Keratinocyte (primary cell): ENCODE measurements at regions not wholly inside any gene's neighbourhood (a gene's known extent, or its start where the extent isn't known, plus 50 kb on each side); places are given as distances from the start of the nearest gene placed in this dataset.
A peak's percentile ranks its signal among the peaks of the same experiment; 100 is the strongest.

Source experiments
- DNase-seq: peaks from one replicate; pipeline ENCODE4 v3.0.0-alpha.2; 2011; ENCODE audit warnings: low read depth, missing footprints, low spot score
- FAIRE-seq: peaks from 2 replicates; lab custom pipeline; 2011; peaks lifted over from hg19 to GRCh38; lab: Jason Lieb, UNC
- H2AFZ ChIP-seq: 2 replicates; pipeline ENCODE4 v1.6.0; 2012; ENCODE audit warnings: low read length, control low read depth, inconsistent platforms; ENCODE audit not compliant: control insufficient read depth
- H3K27ac ChIP-seq: 2 replicates; pipeline ENCODE4 v1.5.1; 2011; ENCODE audit warnings: low read length; ENCODE audit not compliant: control insufficient read depth, insufficient read depth
- H3K27me3 ChIP-seq: 3 replicates; pipeline ENCODE4 v1.6.0; 2011; ENCODE audit warnings: low read length; ENCODE audit not compliant: control insufficient read depth, insufficient read depth; ENCODE audit errors: extremely low read depth
- H3K36me3 ChIP-seq, 2 experiments: 2 replicates in 1 of 2; 3 replicates in 1 of 2; pipeline ENCODE4 v1.5.1; 2011; ENCODE audit warnings: low read length in 2 of 2, mild to moderate bottlenecking in 1 of 2; ENCODE audit not compliant: control insufficient read depth in 2 of 2, insufficient read depth in 2 of 2; ENCODE audit errors: extremely low read depth in 1 of 2
- H3K4me1 ChIP-seq: 3 replicates; pipeline ENCODE4 v1.5.1; 2011; ENCODE audit warnings: low read length; ENCODE audit not compliant: control insufficient read depth, insufficient read depth; ENCODE audit errors: extremely low read depth
- H3K4me2 ChIP-seq: 3 replicates; pipeline ENCODE4 v1.6.0; 2011; ENCODE audit warnings: low read depth, low read length; ENCODE audit not compliant: control insufficient read depth, insufficient read depth; ENCODE audit errors: extremely low read depth
- H3K4me3 ChIP-seq, 3 experiments: fragments of 200-600 bp in 1 of 3; sonication (generic) in 1 of 3; 2 replicates in 2 of 3; 3 replicates in 1 of 3; pipeline ENCODE4 v1.5.1; 2011 to 2016; ENCODE audit warnings: low read length in 3 of 3, mild to moderate bottlenecking in 3 of 3, control low read depth in 2 of 3, inconsistent platforms in 1 of 3, low read depth in 1 of 3, mixed read lengths in 1 of 3, mixed run types in 1 of 3, moderate library complexity in 1 of 3; ENCODE audit not compliant: control insufficient read depth in 2 of 3, insufficient read depth in 2 of 3; ENCODE audit errors: extremely low read depth in 1 of 3
- H3K79me2 ChIP-seq: 2 replicates; pipeline ENCODE4 v1.6.0; 2012; ENCODE audit warnings: low read length; ENCODE audit not compliant: control insufficient read depth, insufficient read depth
- H3K9ac ChIP-seq: 3 replicates; pipeline ENCODE4 v1.6.0; 2011; ENCODE audit warnings: low read length; ENCODE audit not compliant: control insufficient read depth, insufficient read depth; ENCODE audit errors: extremely low read depth
- H3K9me1 ChIP-seq: 3 replicates; pipeline ENCODE4 v1.6.0; 2011; ENCODE audit warnings: low read length; ENCODE audit not compliant: control insufficient read depth, insufficient read depth; ENCODE audit errors: extremely low read depth
- H3K9me3 ChIP-seq: 2 replicates; pipeline ENCODE4 v1.5.1; 2012; ENCODE audit warnings: low read depth, low read length; ENCODE audit not compliant: control insufficient read depth
- H4K20me1 ChIP-seq: 3 replicates; pipeline ENCODE4 v1.6.0; 2011; ENCODE audit warnings: low read length; ENCODE audit not compliant: control insufficient read depth, insufficient read depth; ENCODE audit errors: extremely low read depth
- EZH2 ChIP-seq: IDR thresholded peaks from one replicate; pipeline ENCODE4 v1.6.1; 2012; ENCODE audit warnings: inconsistent platforms, mild to moderate bottlenecking, low read length, moderate library complexity
- dilution Hi-C: fragments of 300-500 bp; cut with MboI; formaldehyde crosslinking; loops from one replicate; pipeline ENCODE4 v1.7.0; 2020; ENCODE audit warnings: low sequenced_read_pairs; ENCODE audit not compliant: extremely low pct_ligation_motif_present
- TF ChIP-seq, protein P1 (sequence below), 3 experiments: IDR thresholded peaks in 1 of 3; conservative IDR thresholded peaks in 1 of 3; optimal IDR thresholded peaks in 1 of 3; 2 replicates in 2 of 3; 3 replicates in 1 of 3; pipeline versions ENCODE3 to v1.5.1; 2011; ENCODE audit warnings: low read length in 3 of 3, mild to moderate bottlenecking in 3 of 3, moderate library complexity in 2 of 3, control low read depth in 1 of 3, inconsistent platforms in 1 of 3; ENCODE audit not compliant: insufficient read depth in 2 of 3; ENCODE audit errors: extremely low read depth in 1 of 3

DNA sequence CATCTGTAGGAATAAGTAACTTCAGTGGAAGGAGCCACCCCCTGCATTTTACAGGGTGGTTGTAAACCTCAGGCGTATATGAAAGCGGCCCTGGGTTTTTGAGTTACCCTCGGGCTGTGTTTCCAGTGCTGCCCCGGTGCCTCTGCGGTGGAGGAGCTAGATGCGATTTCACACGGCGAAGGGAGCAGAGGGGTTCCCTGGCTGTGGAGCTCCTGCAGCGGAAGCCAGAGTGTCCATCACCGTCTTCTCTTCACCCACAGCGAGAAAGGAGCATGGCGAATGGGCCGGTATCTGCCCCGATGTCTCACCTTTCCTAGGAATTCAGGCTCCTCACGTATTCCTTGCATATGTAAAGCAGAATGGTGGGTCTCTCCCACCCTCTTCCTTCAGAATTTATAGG lies 253.6 kb downstream of the THBS2 start:
- dilution Hi-C loops: no loop called here
- H3K9me1 ChIP-seq: no peaks in the 10 kb centered on the region
- no peaks in the 10 kb centered on the region for H3K36me3 ChIP-seq
- H3K9ac ChIP-seq: no peak overlapping the region
- H3K79me2 ChIP-seq: no peaks in the 10 kb centered on the region
- no peaks in the 10 kb centered on the region for H4K20me1 ChIP-seq
- no peak for TF ChIP-seq EZH2
- TF ChIP-seq, protein P1, sequence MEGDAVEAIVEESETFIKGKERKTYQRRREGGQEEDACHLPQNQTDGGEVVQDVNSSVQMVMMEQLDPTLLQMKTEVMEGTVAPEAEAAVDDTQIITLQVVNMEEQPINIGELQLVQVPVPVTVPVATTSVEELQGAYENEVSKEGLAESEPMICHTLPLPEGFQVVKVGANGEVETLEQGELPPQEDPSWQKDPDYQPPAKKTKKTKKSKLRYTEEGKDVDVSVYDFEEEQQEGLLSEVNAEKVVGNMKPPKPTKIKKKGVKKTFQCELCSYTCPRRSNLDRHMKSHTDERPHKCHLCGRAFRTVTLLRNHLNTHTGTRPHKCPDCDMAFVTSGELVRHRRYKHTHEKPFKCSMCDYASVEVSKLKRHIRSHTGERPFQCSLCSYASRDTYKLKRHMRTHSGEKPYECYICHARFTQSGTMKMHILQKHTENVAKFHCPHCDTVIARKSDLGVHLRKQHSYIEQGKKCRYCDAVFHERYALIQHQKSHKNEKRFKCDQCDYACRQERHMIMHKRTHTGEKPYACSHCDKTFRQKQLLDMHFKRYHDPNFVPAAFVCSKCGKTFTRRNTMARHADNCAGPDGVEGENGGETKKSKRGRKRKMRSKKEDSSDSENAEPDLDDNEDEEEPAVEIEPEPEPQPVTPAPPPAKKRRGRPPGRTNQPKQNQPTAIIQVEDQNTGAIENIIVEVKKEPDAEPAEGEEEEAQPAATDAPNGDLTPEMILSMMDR (optimal IDR thresholded peaks at IDR 0.05 in 1 of 3, IDR thresholded peaks at IDR 0.05 in 1 of 3, conservative IDR thresholded peaks at IDR 0.05 in 1 of 3; ENCODE audit: extremely low read depth in 1 of 3, insufficient read depth in 2 of 3, low read length in 3 of 3): no peak
- peaks cover 10% of the 10 kb centered on the region for H3K4me1 ChIP-seq
- FAIRE-seq: no peak
- no peaks in the 10 kb centered on the region for H3K9me3 ChIP-seq
- peaks cover 3% of the 10 kb centered on the region for H3K27me3 ChIP-seq
- no peak overlapping the region for H3K27ac ChIP-seq
- H3K4me3 ChIP-seq: no peak overlapping the region
- DNase-seq: no peak
- no peak overlapping the region for H2AFZ ChIP-seq
- peak overlapping the region; percentile 55 for H3K4me2 ChIP-seq

DNA sequence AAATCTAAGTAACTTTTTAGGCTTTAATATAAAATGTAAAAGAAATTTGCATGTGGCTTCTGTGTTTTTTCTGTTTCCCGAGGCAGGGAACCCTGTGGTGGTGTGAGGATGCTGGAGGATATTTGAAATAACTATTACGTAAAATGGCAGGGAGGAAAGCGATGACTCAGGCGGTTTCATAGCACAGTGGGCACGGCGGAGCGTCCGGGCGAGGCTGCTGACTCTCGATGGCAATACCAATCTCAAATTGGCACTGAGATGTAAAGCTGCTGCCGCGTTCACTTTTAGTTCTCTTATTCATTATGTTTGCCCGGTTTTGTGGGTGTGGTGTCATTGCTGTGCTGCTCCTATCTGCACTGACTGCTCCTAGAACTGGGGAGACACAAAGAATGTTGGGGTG lies 254.3 kb downstream of the THBS2 start:
- Histone ChIP-seq H3K9me3 (no peaks in the 10 kb centered on the region), H4K20me1 (no peaks in the 10 kb centered on the region), H2AFZ (no peak overlapping the region), H3K4me3 (no peak overlapping the region), H3K4me1 (peaks cover 10% of the 10 kb centered on the region), H3K9ac (no peak overlapping the region), H3K9me1 (no peaks in the 10 kb centered on the region), H3K4me2 (peak overlapping the region; percentile 55), H3K27me3 (peaks cover 3% of the 10 kb centered on the region), H3K79me2 (no peaks in the 10 kb centered on the region), H3K27ac (no peak overlapping the region), H3K36me3 (no peaks in the 10 kb centered on the region)
- dilution Hi-C loops: no loop called here
- DNase-seq: no peak
- FAIRE-seq: no peak
- TF ChIP-seq EZH2: no peak
- TF ChIP-seq, protein P1 (optimal IDR thresholded peaks at IDR 0.05 in 1 of 3, IDR thresholded peaks at IDR 0.05 in 1 of 3, conservative IDR thresholded peaks at IDR 0.05 in 1 of 3; ENCODE audit: extremely low read depth in 1 of 3, insufficient read depth in 2 of 3, low read length in 3 of 3): no peak
